CD4-positive, alpha-beta T cell treated with Interferon alpha-2 for 1 hour (primary cell): ENCODE measurements at regions not wholly inside any gene's neighbourhood (a gene's known extent, or its start where the extent isn't known, plus 50 kb on each side); places are given as distances from the start of the nearest gene placed in this dataset.
"Not testable (repeated sequence)": the region's sequence is repeated elsewhere in the genome, so short reads cannot be mapped to it uniquely, and the experiment has no call there.

Experiments used
- DNase-seq, 2 donors: peaks; one replicate each; pipeline ENCODE4 v3.0.0-alpha.2; 2020 to 2022

GRCh38 chr16:61421111-61421510 lies 615.1 kb downstream of the CDH8 start:
- no peak for DNase-seq

- DNase-seq, result no peak
Observed at GRCh38 chr16:61419791-61420190, 616.4 kb downstream of the CDH8 start.

GRCh38 chr16:61418802-61419201 lies 617.4 kb downstream of the CDH8 start:
- not testable (repeated sequence) for DNase-seq

- DNase-seq, result no peak
Observed at GRCh38 chr16:61415126-61415525, 621.1 kb downstream of the CDH8 start.

GRCh38 chr16:61413021-61413420 lies 623.2 kb downstream of the CDH8 start:
- no peak for DNase-seq

- no peak for DNase-seq
Observed at GRCh38 chr16:61412562-61412961, 623.7 kb downstream of the CDH8 start.

GRCh38 chr16:61409604-61410003 lies 626.6 kb downstream of the CDH8 start:
- DNase-seq, result no peak

GRCh38 chr16:61403386-61403785 lies 632.9 kb downstream of the CDH8 start:
- DNase-seq, result no peak

GRCh38 chr16:61391896-61392295 lies 644.3 kb downstream of the CDH8 start:
- no peak for DNase-seq

GRCh38 chr16:61390965-61391637 lies 645.1 kb downstream of the CDH8 start:
- DNase-seq, result no peak

GRCh38 chr16:61385392-61386071 lies 650.7 kb downstream of the CDH8 start:
- DNase-seq, result no peak

GRCh38 chr16:61382435-61382834 lies 653.8 kb downstream of the CDH8 start:
- no peak for DNase-seq

GRCh38 chr16:61379311-61379710 lies 656.9 kb downstream of the CDH8 start:
- DNase-seq, result no peak

- no peak for DNase-seq
Observed at GRCh38 chr16:61374071-61374470, 662.2 kb downstream of the CDH8 start.

GRCh38 chr16:61371881-61372280 lies 664.4 kb downstream of the CDH8 start:
- DNase-seq, result no peak

- no peak for DNase-seq
Observed at GRCh38 chr16:61371388-61371787, 664.9 kb downstream of the CDH8 start.

- no peak for DNase-seq
Observed at GRCh38 chr16:61370564-61370963, 665.7 kb downstream of the CDH8 start.

GRCh38 chr16:61366006-61366405 lies 670.2 kb downstream of the CDH8 start:
- no peak for DNase-seq

GRCh38 chr16:61364990-61365389 lies 671.2 kb downstream of the CDH8 start:
- no peak for DNase-seq

GRCh38 chr16:61362585-61362984 lies 673.7 kb downstream of the CDH8 start:
- no peak for DNase-seq

GRCh38 chr16:61344791-61345190 lies 691.4 kb downstream of the CDH8 start:
- DNase-seq, result no peak

GRCh38 chr16:61332461-61332860 lies 703.8 kb downstream of the CDH8 start:
- DNase-seq, result no peak

GRCh38 chr16:61324044-61324443 lies 712.2 kb downstream of the CDH8 start:
- DNase-seq, result no peak

GRCh38 chr16:61323456-61323855 lies 712.8 kb downstream of the CDH8 start:
- DNase-seq, result no peak

- no peak for DNase-seq
Observed at GRCh38 chr16:61320791-61321190, 715.4 kb downstream of the CDH8 start.
